H1 (cell line): ENCODE measurements at regions not wholly inside any gene's neighbourhood (a gene's known extent, or its start where the extent isn't known, plus 50 kb on each side); places are given as distances from the start of the nearest gene placed in this dataset.

Experiments used
- CTCF ChIA-PET: fragments of 300-600 bp; sonication (Branson Sonifier 250); formaldehyde crosslinking; loops from one replicate; lab custom pipeline; 2021; ENCODE audit not compliant: partially characterized antibody; lab: Charles Lee
- POLR2A ChIA-PET: fragments of 300-600 bp; sonication (Branson Sonifier 250); formaldehyde crosslinking; loops from one replicate; lab custom pipeline; 2021; ENCODE audit warnings: inconsistent platforms; ENCODE audit not compliant: partially characterized antibody; lab: Charles Lee
- DNase-seq, 2 experiments: peaks; one replicate each; pipeline versions ENCODE4 v3.0.0 to v3.0.0-alpha.2; 2010 to 2022; ENCODE audit warnings: low spot score in 2 of 2, low read depth in 1 of 2, mixed read lengths in 1 of 2
- FAIRE-seq: peaks from 2 replicates; lab custom pipeline; 2011; peaks lifted over from hg19 to GRCh38; lab: Jason Lieb, UNC
- H2AFZ ChIP-seq: 2 replicates; pipeline ENCODE4 v1.8.1; 2012; ENCODE audit warnings: low read length, inconsistent platforms
- H2AK5ac ChIP-seq: 2 replicates; pipeline ENCODE4 v1.6.1; 2013; ENCODE audit warnings: low read depth, low read length
- H2BK120ac ChIP-seq: replicated peaks from 2 replicates; pipeline ENCODE3; 2013; ENCODE audit warnings: low read depth, low read length, inconsistent platforms
- H2BK12ac ChIP-seq: 2 replicates; pipeline ENCODE4 v1.6.1; 2013; ENCODE audit warnings: low read depth, low read length
- H2BK15ac ChIP-seq: 2 replicates; pipeline ENCODE4 v1.6.1; 2013; ENCODE audit warnings: low read length
- H2BK20ac ChIP-seq: 2 replicates; pipeline ENCODE4 v1.6.1; 2013; ENCODE audit warnings: low read length
- H2BK5ac ChIP-seq: 2 replicates; pipeline ENCODE4 v1.6.1; 2013; ENCODE audit warnings: low read depth, low read length
- H3K14ac ChIP-seq: 2 replicates; pipeline ENCODE4 v1.6.1; 2013; ENCODE audit warnings: inconsistent platforms; ENCODE audit not compliant: insufficient read length
- H3K18ac ChIP-seq: 2 replicates; pipeline ENCODE4 v1.6.1; 2013; ENCODE audit warnings: low read length; ENCODE audit errors: extremely low read depth
- H3K23ac ChIP-seq: 2 replicates; pipeline ENCODE4 v1.6.1; 2013; ENCODE audit warnings: inconsistent platforms; ENCODE audit not compliant: insufficient read length
- H3K23me2 ChIP-seq: 2 replicates; pipeline ENCODE4 v1.6.1; 2013; ENCODE audit warnings: low read depth, low read length
- H3K27ac ChIP-seq: 2 replicates; pipeline ENCODE4 v1.6.1; 2011; ENCODE audit warnings: low read depth, low read length, inconsistent platforms
- H3K27me3 ChIP-seq, 4 experiments: replicated peaks in 1 of 4; 1 replicate in 1 of 4; 2 replicates in 3 of 4; pipeline versions ENCODE4 v1.6.1 to v1.8.1; 2011 to 2013; ENCODE audit warnings: low read length in 3 of 4, mild to moderate bottlenecking in 3 of 4, inconsistent platforms in 2 of 4, mixed read lengths in 2 of 4, moderate library complexity in 1 of 4; ENCODE audit not compliant: control insufficient read depth in 3 of 4, insufficient read depth in 3 of 4; ENCODE audit errors: extremely low read depth in 1 of 4
- H3K36me3 ChIP-seq, 4 experiments: 2 replicates each; pipeline versions ENCODE4 v1.6.1 to v1.8.1; 2011 to 2013; ENCODE audit warnings: mild to moderate bottlenecking in 4 of 4, low read length in 3 of 4, moderate library complexity in 2 of 4, control low read depth in 1 of 4, inconsistent platforms in 1 of 4; ENCODE audit not compliant: insufficient read depth in 4 of 4, control insufficient read depth in 2 of 4
- H3K4ac ChIP-seq: replicated peaks from 2 replicates; pipeline ENCODE3; 2013; ENCODE audit warnings: low read length, low read depth, mixed read lengths, inconsistent platforms; ENCODE audit not compliant: insufficient read length
- H3K4me1 ChIP-seq, 4 experiments: replicated peaks in 1 of 4; 1 replicate in 1 of 4; 2 replicates in 3 of 4; pipeline versions ENCODE4 v1.6.1 to v1.8.1; 2011 to 2013; ENCODE audit warnings: low read length in 3 of 4, inconsistent platforms in 2 of 4, mixed read lengths in 1 of 4; ENCODE audit not compliant: insufficient read depth in 4 of 4, control insufficient read depth in 3 of 4
- H3K4me2 ChIP-seq, 2 experiments: 2 replicates each; pipeline versions ENCODE4 v1.6.1 to v1.8.1; 2011 to 2013; ENCODE audit warnings: low read depth in 2 of 2, low read length in 2 of 2, control low read depth in 1 of 2, inconsistent platforms in 1 of 2, mild to moderate bottlenecking in 1 of 2; ENCODE audit not compliant: insufficient read depth in 1 of 2
- H3K4me3 ChIP-seq, 4 experiments: fragments of 200-600, 300-600 bp in 1 of 4; sonication (generic), shearing (Covaris generic), sonication (Bioruptor Twin) in 1 of 4; 2 replicates each; pipeline versions ENCODE4 v1.5.1 to v1.8.1; 2011 to 2016; ENCODE audit warnings: low read length in 4 of 4, low read depth in 3 of 4, control low read depth in 2 of 4, inconsistent platforms in 2 of 4, mild to moderate bottlenecking in 2 of 4, mixed read lengths in 1 of 4, moderate library complexity in 1 of 4; ENCODE audit not compliant: insufficient read depth in 2 of 4; ENCODE audit errors: extremely low read depth in 1 of 4
- H3K56ac ChIP-seq: replicated peaks from 2 replicates; pipeline ENCODE3; 2013; ENCODE audit warnings: low read depth, mild to moderate bottlenecking, mixed read lengths, low read length, inconsistent platforms; ENCODE audit not compliant: insufficient read length
- H3K79me1 ChIP-seq: 2 replicates; pipeline ENCODE4 v1.6.1; 2013; ENCODE audit warnings: low read depth, low read length, control low read depth
- H3K79me2 ChIP-seq, 2 experiments: 2 replicates each; pipeline versions ENCODE4 v1.6.1 to v1.8.1; 2012 to 2013; ENCODE audit warnings: low read length in 2 of 2, mild to moderate bottlenecking in 2 of 2, inconsistent platforms in 1 of 2; ENCODE audit not compliant: insufficient read depth in 2 of 2, control insufficient read depth in 1 of 2
- H3K9ac ChIP-seq, 4 experiments: replicated peaks in 1 of 4; 1 replicate in 1 of 4; 2 replicates in 3 of 4; pipeline versions ENCODE4 v1.6.1 to v1.8.1; 2011 to 2013; ENCODE audit warnings: low read depth in 3 of 4, low read length in 3 of 4, control low read depth in 2 of 4, mild to moderate bottlenecking in 2 of 4, moderate library complexity in 2 of 4, inconsistent platforms in 1 of 4; ENCODE audit errors: extremely low read depth in 1 of 4
- H3K9me3 ChIP-seq, 2 experiments: 2 replicates each; pipeline versions ENCODE4 v1.6.1 to v1.8.1; 2012 to 2013; ENCODE audit warnings: mild to moderate bottlenecking in 2 of 2, moderate library complexity in 2 of 2, control low read depth in 1 of 2, inconsistent platforms in 1 of 2, low read depth in 1 of 2, low read length in 1 of 2, mixed read lengths in 1 of 2; ENCODE audit not compliant: insufficient read depth in 2 of 2
- H4K20me1 ChIP-seq, 2 experiments: replicated peaks in 1 of 2; 2 replicates each; pipeline versions ENCODE3 to v1.8.1; 2011 to 2013; ENCODE audit warnings: inconsistent platforms in 2 of 2, low read length in 2 of 2, mild to moderate bottlenecking in 1 of 2; ENCODE audit not compliant: insufficient read depth in 2 of 2, control insufficient read depth in 1 of 2
- H4K5ac ChIP-seq: 2 replicates; pipeline ENCODE4 v1.6.1; 2013; ENCODE audit warnings: low read length, low read depth, mixed read lengths, inconsistent platforms; ENCODE audit not compliant: insufficient read length
- H4K8ac ChIP-seq: 2 replicates; pipeline ENCODE4 v1.8.0; 2013; ENCODE audit warnings: mild to moderate bottlenecking, moderate library complexity, low read length, inconsistent platforms; ENCODE audit not compliant: insufficient read depth; ENCODE audit errors: extremely low read depth
- H4K91ac ChIP-seq: replicated peaks from 2 replicates; pipeline ENCODE3; 2013; ENCODE audit warnings: low read length, mixed read lengths, inconsistent platforms; ENCODE audit not compliant: insufficient read length
- FOSL1 ChIP-seq: IDR thresholded peaks from 2 replicates; pipeline ENCODE4 v1.6.1; 2011; ENCODE audit warnings: mild to moderate bottlenecking, low read depth, low read length, moderate library complexity; ENCODE audit not compliant: insufficient read depth
- TAF1 ChIP-seq: IDR thresholded peaks from 2 replicates; pipeline ENCODE4 v1.6.1; 2011; ENCODE audit warnings: mild to moderate bottlenecking, low read depth, low read length
- WGBS, 2 experiments: shearing (Covaris generic) in 1 of 2; methylation state at CpG; one replicate each; pipeline versions ENCODE4 v1.1.6 to v1.1.7; 2013 to 2015; ENCODE audit warnings: low lambda C conversion rate in 2 of 2, mixed read lengths in 2 of 2, inconsistent platforms in 1 of 2, low coverage in 1 of 2, missing lambda C conversion rate in 1 of 2; ENCODE audit not compliant: insufficient replicate concordance in 2 of 2, insufficient coverage in 1 of 2, insufficient read length in 1 of 2; ENCODE audit errors: extremely low coverage in 1 of 2, missing lambda C conversion rate in 1 of 2; 5-methylcytosine and 5-hydroxymethylcytosine counted together

GRCh38 chr10:53111529-53111928, 338.9 kb upstream of the MBL2 start:
- H4K20me1 ChIP-seq, result no peaks in the 10 kb centered on the region
- FAIRE-seq (no peak), DNase-seq (no peak)
- no peak overlapping the region for H3K9ac ChIP-seq
- no peak overlapping the region for H2BK5ac ChIP-seq
- POLR2A ChIA-PET, result no interaction called here
- no peak overlapping the region for H2AK5ac ChIP-seq
- no peak overlapping the region for H4K5ac ChIP-seq
- H3K18ac ChIP-seq, result no peak overlapping the region
- H3K4me3 ChIP-seq, result no peak overlapping the region
- H3K4me2 ChIP-seq, result no peak overlapping the region
- no peak overlapping the region for H4K8ac ChIP-seq
- H3K27ac ChIP-seq, result no peak overlapping the region
- no peak overlapping the region for H3K14ac ChIP-seq
- CTCF ChIA-PET, result interaction anchor here (1.1 kb wide), 1 partner anchor 9 kb away, joined by 3 read pairs; no protein-coding TSS in a partner anchor
- H3K4ac ChIP-seq, result no peak overlapping the region
- H2BK12ac ChIP-seq, result no peak overlapping the region
- no peak overlapping the region for H2BK20ac ChIP-seq
- H2BK120ac ChIP-seq, result no peak overlapping the region
- no peaks in the 10 kb centered on the region for H3K36me3 ChIP-seq
- no peak overlapping the region for H3K23ac ChIP-seq
- H3K4me1 ChIP-seq, result peaks cover 0 to 4% (median 0%) of the 10 kb centered on the region in 4 experiments; a peak in 1 of 7 replicates
- TF ChIP-seq TAF1, result no peak
- TF ChIP-seq FOSL1, result no peak
- H4K91ac ChIP-seq, result no peak overlapping the region
- no peak overlapping the region for H3K56ac ChIP-seq
- no peaks in the 10 kb centered on the region for H3K79me2 ChIP-seq
- no peaks in the 10 kb centered on the region for H3K23me2 ChIP-seq
- no peak overlapping the region for H2BK15ac ChIP-seq
- no peaks in the 10 kb centered on the region for H3K27me3 ChIP-seq
- H3K9me3 ChIP-seq, result peaks cover 4 to 5% of the 10 kb centered on the region in 2 experiments; a peak in 3 of 4 replicates
- H2AFZ ChIP-seq, result no peak overlapping the region
- no peaks in the 10 kb centered on the region for H3K79me1 ChIP-seq
- 86% methylated on average over 5 of the region's 5 CpGs; no CpG with 5 or more reads in 1 of the 2 experiments for WGBS, 2 experiments
